ENCODE measurements at regions not wholly inside any gene's neighbourhood (a gene's known extent, or its start where the extent isn't known, plus 50 kb on each side); places are given as distances from the start of the nearest gene placed in this dataset.

DNA sequence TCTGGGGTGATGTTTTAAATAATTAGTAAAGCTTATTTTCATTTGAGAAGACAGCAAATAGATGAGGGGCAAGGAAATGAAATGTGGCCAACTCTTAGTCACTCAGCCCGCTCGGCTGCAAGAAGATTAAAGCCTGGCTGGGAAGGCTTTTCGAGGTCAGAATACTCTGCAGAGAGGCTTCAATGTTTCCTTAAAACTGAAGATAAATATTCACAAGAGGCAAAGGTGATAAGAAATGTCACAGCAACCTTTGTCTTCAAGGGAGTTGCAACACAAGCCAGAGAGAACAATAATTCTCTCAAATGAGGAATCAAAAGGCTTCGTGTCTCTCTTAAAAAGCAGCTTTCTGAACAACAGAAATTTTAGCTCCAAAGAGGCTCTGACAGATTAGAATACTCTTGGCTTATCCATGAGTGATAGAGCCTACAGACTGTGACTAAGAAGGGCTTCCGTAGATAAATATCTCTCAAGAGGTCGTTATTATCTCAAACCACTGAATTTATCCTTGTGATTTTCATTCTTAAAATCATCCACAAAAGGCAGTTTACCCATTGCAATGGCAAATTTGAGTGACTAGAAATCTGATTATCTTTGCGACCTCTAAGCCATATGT lies 92.5 kb downstream of the KLF6 start:
- Histone ChIP-seq H3K79me1 (ENCODE audit: low read depth in 1 of 2, low read length in 2 of 2) (no peaks in the 10 kb centered on the region), H3K36me3 (ENCODE audit: control insufficient read depth, insufficient read depth, low read length) (no peaks in the 10 kb centered on the region), H3K56ac (ENCODE audit: extremely low read depth, insufficient read depth, low read length) (no peak overlapping the region), H4K20me1 (ENCODE audit: insufficient read depth, low read length) (no peaks in the 10 kb centered on the region), H2BK15ac (ENCODE audit: low read depth, low read length) (no peak overlapping the region), H2AFZ (replicated peaks; ENCODE audit: low read length, poor library complexity) (no peak overlapping the region), H3K9me1 (ENCODE audit: insufficient read depth, low read length) (0 out of 2 replicates have a peak, but pooled peaks cover 5% of the 10 kb centered on the region), H4K5ac (ENCODE audit: low read depth, low read length) (no peak overlapping the region), H2BK20ac (ENCODE audit: low read depth, low read length) (no peak overlapping the region), H2AK9ac (replicated peaks; ENCODE audit: low read depth, low read length, poor library complexity) (no peak overlapping the region), H3K9me3 (ENCODE audit: control insufficient read depth, insufficient read depth, low read length) (no peaks in the 10 kb centered on the region), H4K91ac (ENCODE audit: insufficient read depth, low read depth, low read length) (no peak overlapping the region), H2BK120ac (ENCODE audit: low read depth, low read length) (no peak overlapping the region), H3K27ac (ENCODE audit: insufficient read depth, low read length) (no peak overlapping the region), H2BK5ac (ENCODE audit: low read depth, low read length, poor library complexity, severe bottlenecking) (no peak overlapping the region), H2AK5ac (ENCODE audit: low read depth, low read length) (no peak overlapping the region), H3K4ac (ENCODE audit: low read depth, low read length) (no peak overlapping the region), H3K9ac (ENCODE audit: low read depth, low read length) (no peak overlapping the region), H3K14ac (replicated peaks; ENCODE audit: low read depth, low read length) (no peak overlapping the region), H3K23ac (ENCODE audit: low read depth, low read length) (no peak overlapping the region), H3K18ac (ENCODE audit: low read depth, low read length) (no peak overlapping the region), H3K4me2 (ENCODE audit: low read depth, low read length) (no peak overlapping the region), H4K8ac (ENCODE audit: low read depth in 2 of 2, low read length in 2 of 2) (no peak overlapping the region), H3K4me3 (ENCODE audit: insufficient read depth, low read depth, low read length) (no peak overlapping the region), H3K4me1 (ENCODE audit: control insufficient read depth, insufficient read depth, low read length) (0 out of 2 replicates have a peak, but pooled peaks cover 1% of the 10 kb centered on the region), H3K27me3 (ENCODE audit: control insufficient read depth, insufficient read depth, low read length) (0 out of 2 replicates have a peak, but pooled peaks cover 2% of the 10 kb centered on the region)
- TF ChIP-seq, protein P1, sequence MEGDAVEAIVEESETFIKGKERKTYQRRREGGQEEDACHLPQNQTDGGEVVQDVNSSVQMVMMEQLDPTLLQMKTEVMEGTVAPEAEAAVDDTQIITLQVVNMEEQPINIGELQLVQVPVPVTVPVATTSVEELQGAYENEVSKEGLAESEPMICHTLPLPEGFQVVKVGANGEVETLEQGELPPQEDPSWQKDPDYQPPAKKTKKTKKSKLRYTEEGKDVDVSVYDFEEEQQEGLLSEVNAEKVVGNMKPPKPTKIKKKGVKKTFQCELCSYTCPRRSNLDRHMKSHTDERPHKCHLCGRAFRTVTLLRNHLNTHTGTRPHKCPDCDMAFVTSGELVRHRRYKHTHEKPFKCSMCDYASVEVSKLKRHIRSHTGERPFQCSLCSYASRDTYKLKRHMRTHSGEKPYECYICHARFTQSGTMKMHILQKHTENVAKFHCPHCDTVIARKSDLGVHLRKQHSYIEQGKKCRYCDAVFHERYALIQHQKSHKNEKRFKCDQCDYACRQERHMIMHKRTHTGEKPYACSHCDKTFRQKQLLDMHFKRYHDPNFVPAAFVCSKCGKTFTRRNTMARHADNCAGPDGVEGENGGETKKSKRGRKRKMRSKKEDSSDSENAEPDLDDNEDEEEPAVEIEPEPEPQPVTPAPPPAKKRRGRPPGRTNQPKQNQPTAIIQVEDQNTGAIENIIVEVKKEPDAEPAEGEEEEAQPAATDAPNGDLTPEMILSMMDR (conservative IDR thresholded peaks at IDR 0.05; ENCODE audit: low read depth, low read length), result no peak
- TF ChIP-seq MAFK (IDR thresholded peaks at IDR 0.05; ENCODE audit: low read depth, low read length) (no peak), POLR2A (IDR thresholded peaks at IDR 0.05; ENCODE audit: low read depth, low read length) (no peak), CEBPB (IDR thresholded peaks at IDR 0.05; ENCODE audit: low read depth, low read length) (no peak), RAD21 (IDR thresholded peaks at IDR 0.05; ENCODE audit: low read length) (no peak), NFE2L2 (IDR thresholded peaks at IDR 0.05; ENCODE audit: low read depth, low read length) (no peak), MAZ (IDR thresholded peaks at IDR 0.05; ENCODE audit: borderline replicate concordance, low read depth, low read length) (no peak), ELK1 (IDR thresholded peaks at IDR 0.05; ENCODE audit: borderline replicate concordance, low read depth, low read length) (no peak), SMC3 (IDR thresholded peaks at IDR 0.05; ENCODE audit: low read depth, low read length) (no peak)
- intact Hi-C loops (cut with micrococcal nuclease), result no loop called here
- dilution Hi-C loops (cut with HindIII; ENCODE audit: low sequenced_read_pairs, unreplicated experiment), result no loop called here
- WGBS, 2 experiments (ENCODE audit: extremely low coverage in 2 of 2, insufficient read length in 1 of 2), result no CpG with 5 or more reads among the region's 7 CpGs
- CTCF ChIA-PET, result no interaction called here
- in situ Hi-C loops (cut with MboI; ENCODE audit: low sequenced_read_pairs), result no loop called here
- POLR2A ChIA-PET (ENCODE audit: unreplicated experiment), result no interaction called here
- ATAC-seq (ENCODE audit: low read depth) (no peak), DNase-seq (no peak)
- no TSS peak for BruUV-seq (replicated peaks)
